ENCODE measurements at regions not wholly inside any gene's neighbourhood (a gene's known extent, or its start where the extent isn't known, plus 50 kb on each side); places are given as distances from the start of the nearest gene placed in this dataset.

DNA sequence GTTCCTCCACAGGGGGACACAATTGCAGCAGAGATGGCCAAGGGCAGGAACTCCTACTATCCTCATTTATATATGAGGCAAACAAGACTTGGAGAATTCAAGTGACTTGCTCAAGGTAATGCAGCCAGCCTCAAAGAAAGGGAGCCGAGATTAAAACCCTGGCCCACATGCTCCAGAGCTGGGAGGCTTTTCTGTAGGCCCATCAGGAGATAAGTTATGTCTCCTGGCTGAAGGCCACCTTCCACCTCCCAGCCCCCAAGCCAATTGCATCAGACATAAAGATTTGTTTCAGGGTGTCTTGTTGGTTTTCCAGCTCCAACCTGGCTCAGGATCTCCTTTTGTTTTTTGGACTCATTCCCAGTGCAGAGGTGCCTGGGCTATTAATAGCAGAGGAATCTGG is 59.5 kb downstream of the SMIM38 start:
- TF ChIP-seq, protein P1, sequence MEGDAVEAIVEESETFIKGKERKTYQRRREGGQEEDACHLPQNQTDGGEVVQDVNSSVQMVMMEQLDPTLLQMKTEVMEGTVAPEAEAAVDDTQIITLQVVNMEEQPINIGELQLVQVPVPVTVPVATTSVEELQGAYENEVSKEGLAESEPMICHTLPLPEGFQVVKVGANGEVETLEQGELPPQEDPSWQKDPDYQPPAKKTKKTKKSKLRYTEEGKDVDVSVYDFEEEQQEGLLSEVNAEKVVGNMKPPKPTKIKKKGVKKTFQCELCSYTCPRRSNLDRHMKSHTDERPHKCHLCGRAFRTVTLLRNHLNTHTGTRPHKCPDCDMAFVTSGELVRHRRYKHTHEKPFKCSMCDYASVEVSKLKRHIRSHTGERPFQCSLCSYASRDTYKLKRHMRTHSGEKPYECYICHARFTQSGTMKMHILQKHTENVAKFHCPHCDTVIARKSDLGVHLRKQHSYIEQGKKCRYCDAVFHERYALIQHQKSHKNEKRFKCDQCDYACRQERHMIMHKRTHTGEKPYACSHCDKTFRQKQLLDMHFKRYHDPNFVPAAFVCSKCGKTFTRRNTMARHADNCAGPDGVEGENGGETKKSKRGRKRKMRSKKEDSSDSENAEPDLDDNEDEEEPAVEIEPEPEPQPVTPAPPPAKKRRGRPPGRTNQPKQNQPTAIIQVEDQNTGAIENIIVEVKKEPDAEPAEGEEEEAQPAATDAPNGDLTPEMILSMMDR (IDR thresholded peaks at IDR 0.05; ENCODE audit: low read length, missing control alignments): no peak
- DNase-seq (ENCODE audit: low read depth): no peak
- no peak overlapping the region for H3K4me3 ChIP-seq (replicated peaks; ENCODE audit: low read depth, low read length)

DNA sequence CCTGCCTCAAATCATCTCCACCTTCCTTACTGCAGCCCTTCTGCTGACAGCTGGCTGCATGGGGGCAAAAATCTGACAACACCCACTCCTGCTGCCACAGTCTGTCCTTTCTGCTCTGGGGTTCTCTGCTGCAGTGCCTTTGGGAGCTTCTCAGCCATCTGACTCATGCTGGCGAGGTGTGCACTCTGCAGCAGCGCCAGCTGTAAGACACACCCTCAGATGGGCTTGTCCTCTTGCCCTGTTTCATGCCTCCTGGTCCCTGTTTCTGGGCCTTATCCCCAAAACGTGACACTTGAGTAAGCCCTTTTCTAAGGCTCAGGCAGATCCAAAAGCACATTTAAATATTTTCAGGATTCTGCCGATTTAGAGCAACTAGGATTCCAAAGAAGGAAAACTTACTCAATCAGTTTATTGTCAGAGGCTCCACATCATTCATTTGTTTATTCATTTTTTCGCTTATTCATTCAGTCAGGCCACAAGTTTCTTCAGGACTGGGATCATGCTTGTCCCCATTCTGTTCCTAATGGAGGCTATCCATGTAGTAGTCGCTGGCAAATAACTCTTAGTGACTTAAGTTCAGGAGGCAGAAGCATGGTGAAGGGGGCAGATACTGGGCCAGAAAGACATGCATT is 60.2 kb downstream of the SMIM38 start:
- H3K4me3 ChIP-seq (replicated peaks; ENCODE audit: low read depth, low read length): no peak overlapping the region
- TF ChIP-seq, protein P1 (IDR thresholded peaks at IDR 0.05; ENCODE audit: low read length, missing control alignments): no peak

DNA sequence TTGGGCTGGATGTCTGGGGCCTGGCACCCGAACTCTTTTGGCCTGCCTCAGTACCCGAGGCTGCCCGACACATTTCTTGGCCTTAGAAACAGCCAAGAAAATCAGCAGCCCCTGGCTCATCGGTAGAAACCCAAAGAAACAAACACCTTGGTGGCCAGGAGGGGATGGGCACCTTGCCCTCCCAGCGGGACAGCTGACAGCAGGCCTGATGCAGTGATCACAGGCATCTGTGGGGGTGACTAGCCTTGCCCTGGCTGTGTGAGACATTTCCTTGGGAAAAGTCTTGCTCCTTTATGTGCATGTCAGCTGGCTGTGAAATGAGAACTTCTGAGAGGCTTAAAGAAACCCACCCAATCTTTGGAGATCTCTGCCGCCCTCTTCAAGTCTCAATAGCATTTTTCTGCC is 60.9 kb downstream of the SMIM38 start:
- no peak overlapping the region for H3K4me3 ChIP-seq (replicated peaks; ENCODE audit: low read depth, low read length)
- DNase-seq (ENCODE audit: low read depth): no peak
- TF ChIP-seq, protein P1 (IDR thresholded peaks at IDR 0.05; ENCODE audit: low read length, missing control alignments): no peak

More for the DNA sequence above, 60.2 kb downstream of the SMIM38 start:
- no peak for DNase-seq (ENCODE audit: low read depth)

DNA sequence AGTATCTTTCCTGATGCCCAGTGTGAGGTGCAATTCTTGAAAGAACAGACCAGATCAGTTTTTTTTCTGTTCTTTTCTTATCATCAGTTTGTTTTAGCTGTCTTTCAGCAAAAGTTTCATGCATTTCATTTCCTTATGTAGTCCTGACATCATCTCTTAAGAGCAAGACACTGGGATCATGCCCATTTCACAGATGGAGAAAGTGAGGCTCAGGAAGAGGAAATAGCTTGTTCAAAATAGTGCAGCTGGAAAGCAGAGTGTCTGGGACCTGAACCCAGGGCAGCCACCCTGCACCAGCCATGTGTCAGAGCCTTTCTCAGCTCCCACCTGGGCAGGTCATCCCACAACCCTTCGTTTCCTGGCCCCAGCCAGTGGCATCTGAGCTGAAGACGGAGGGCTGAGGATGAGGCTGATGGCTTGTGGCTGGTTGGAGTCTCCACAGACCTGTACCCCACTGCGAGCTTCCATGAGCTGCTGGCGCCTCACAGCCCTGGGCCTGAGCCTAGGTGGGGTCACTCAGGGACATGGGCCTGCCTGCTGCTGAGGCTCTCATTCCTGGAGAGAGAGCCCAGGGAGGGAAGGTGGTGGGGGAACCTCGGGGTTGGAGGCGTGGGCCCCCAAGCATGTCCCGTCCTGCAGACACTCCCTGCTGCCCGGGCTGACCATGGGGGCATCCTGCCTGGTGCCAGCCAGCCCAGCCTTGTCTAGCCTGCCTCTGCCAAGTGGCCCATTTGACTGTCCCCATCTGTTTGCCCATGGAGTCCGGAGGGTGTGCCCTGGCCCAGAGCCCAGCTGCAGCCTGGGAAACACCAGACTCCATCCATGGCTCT is 61.8 kb downstream of the SMIM38 start:
- DNase-seq (ENCODE audit: low read depth): no peak
- H3K4me3 ChIP-seq (replicated peaks; ENCODE audit: low read depth, low read length): no peak overlapping the region
- TF ChIP-seq, protein P1 (IDR thresholded peaks at IDR 0.05; ENCODE audit: low read length, missing control alignments): no peak

DNA sequence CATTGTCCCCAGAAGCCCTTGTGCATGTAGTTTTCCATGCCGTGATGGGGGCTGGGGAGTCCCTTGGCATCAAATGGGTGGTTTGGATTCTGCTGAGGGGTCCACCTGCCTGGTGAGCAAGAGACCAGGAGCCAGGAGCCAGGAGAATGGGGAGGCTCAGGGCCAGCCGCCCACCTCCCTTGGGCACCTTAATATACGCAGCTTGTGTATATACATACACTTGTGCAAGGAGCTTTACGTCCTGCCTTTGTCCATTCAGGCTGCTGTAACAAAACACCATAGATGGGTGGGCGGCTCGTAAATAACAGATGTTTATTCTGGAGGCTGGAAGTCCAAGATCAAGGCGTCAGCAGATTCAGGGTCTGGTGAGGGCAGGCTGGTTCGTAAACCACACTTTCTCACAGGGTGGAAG is 62.5 kb downstream of the SMIM38 start:
- DNase-seq (ENCODE audit: low read depth): no peak
- H3K4me3 ChIP-seq (replicated peaks; ENCODE audit: low read depth, low read length): no peak overlapping the region
- TF ChIP-seq, protein P1 (IDR thresholded peaks at IDR 0.05; ENCODE audit: low read length, missing control alignments): no peak

DNA sequence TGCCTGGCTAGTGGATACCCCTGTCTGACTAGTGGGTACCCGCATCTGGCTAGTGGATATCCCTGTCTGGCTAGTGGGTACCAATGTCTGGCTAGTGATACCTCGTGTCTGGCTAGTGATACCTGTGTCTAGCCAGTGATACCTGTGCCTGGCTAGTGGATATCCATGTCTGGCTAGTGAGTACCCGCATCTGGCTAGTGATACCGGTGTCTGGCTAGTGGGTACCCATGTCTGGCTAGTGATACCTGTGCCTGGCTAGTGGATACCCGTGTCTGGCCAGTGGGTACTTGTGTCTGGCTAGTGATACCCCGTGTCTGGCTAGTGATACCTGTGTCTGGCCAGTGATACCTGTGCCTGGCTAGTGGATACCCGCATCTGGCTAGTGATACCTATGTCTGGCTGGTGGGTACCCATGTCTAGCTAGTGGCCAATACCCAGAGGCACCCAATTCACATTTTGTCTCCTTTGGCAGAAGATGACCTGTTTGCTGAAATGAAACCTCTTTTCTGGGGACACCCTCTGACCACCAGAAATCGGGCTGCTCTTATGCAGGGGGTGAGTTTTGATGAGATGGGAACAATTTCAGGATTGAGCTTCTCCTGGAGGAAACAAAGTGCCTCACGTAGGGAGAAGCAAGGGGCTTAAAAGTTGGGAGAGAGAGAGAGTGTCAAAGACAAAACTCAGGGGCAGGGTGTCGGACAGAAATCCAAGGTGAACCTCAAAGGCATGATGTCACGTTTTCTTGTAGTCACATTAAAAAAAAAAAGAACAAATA is 63.4 kb downstream of the SMIM38 start:
- no peak for DNase-seq (ENCODE audit: low read depth)
- TF ChIP-seq, protein P1 (IDR thresholded peaks at IDR 0.05; ENCODE audit: low read length, missing control alignments): no peak
- H3K4me3 ChIP-seq (replicated peaks; ENCODE audit: low read depth, low read length): no peak overlapping the region

Measured in fibroblast of pulmonary artery (primary cell).